H1 (cell line): ENCODE measurements at regions not wholly inside any gene's neighbourhood (a gene's known extent, or its start where the extent isn't known, plus 50 kb on each side); places are given as distances from the start of the nearest gene placed in this dataset.

Experiments
- CTCF ChIA-PET: fragments of 300-600 bp; sonication (Branson Sonifier 250); formaldehyde crosslinking; loops from one replicate; lab custom pipeline; 2021; ENCODE audit not compliant: partially characterized antibody; lab: Charles Lee
- POLR2A ChIA-PET: fragments of 300-600 bp; sonication (Branson Sonifier 250); formaldehyde crosslinking; loops from one replicate; lab custom pipeline; 2021; ENCODE audit warnings: inconsistent platforms; ENCODE audit not compliant: partially characterized antibody; lab: Charles Lee
- DNase-seq, 2 experiments: peaks; one replicate each; pipeline versions ENCODE4 v3.0.0 to v3.0.0-alpha.2; 2010 to 2022; ENCODE audit warnings: low spot score in 2 of 2, low read depth in 1 of 2, mixed read lengths in 1 of 2
- FAIRE-seq: peaks from 2 replicates; lab custom pipeline; 2011; peaks lifted over from hg19 to GRCh38; lab: Jason Lieb, UNC
- H2AFZ ChIP-seq: 2 replicates; pipeline ENCODE4 v1.8.1; 2012; ENCODE audit warnings: low read length, inconsistent platforms
- H2AK5ac ChIP-seq: 2 replicates; pipeline ENCODE4 v1.6.1; 2013; ENCODE audit warnings: low read depth, low read length
- H2BK120ac ChIP-seq: replicated peaks from 2 replicates; pipeline ENCODE3; 2013; ENCODE audit warnings: low read depth, low read length, inconsistent platforms
- H2BK12ac ChIP-seq: 2 replicates; pipeline ENCODE4 v1.6.1; 2013; ENCODE audit warnings: low read depth, low read length
- H2BK15ac ChIP-seq: 2 replicates; pipeline ENCODE4 v1.6.1; 2013; ENCODE audit warnings: low read length
- H2BK20ac ChIP-seq: 2 replicates; pipeline ENCODE4 v1.6.1; 2013; ENCODE audit warnings: low read length
- H2BK5ac ChIP-seq: 2 replicates; pipeline ENCODE4 v1.6.1; 2013; ENCODE audit warnings: low read depth, low read length
- H3K14ac ChIP-seq: 2 replicates; pipeline ENCODE4 v1.6.1; 2013; ENCODE audit warnings: inconsistent platforms; ENCODE audit not compliant: insufficient read length
- H3K18ac ChIP-seq: 2 replicates; pipeline ENCODE4 v1.6.1; 2013; ENCODE audit warnings: low read length; ENCODE audit errors: extremely low read depth
- H3K23ac ChIP-seq: 2 replicates; pipeline ENCODE4 v1.6.1; 2013; ENCODE audit warnings: inconsistent platforms; ENCODE audit not compliant: insufficient read length
- H3K23me2 ChIP-seq: 2 replicates; pipeline ENCODE4 v1.6.1; 2013; ENCODE audit warnings: low read depth, low read length
- H3K27ac ChIP-seq: 2 replicates; pipeline ENCODE4 v1.6.1; 2011; ENCODE audit warnings: low read depth, low read length, inconsistent platforms
- H3K27me3 ChIP-seq, 4 experiments: replicated peaks in 1 of 4; 1 replicate in 1 of 4; 2 replicates in 3 of 4; pipeline versions ENCODE4 v1.6.1 to v1.8.1; 2011 to 2013; ENCODE audit warnings: low read length in 3 of 4, mild to moderate bottlenecking in 3 of 4, inconsistent platforms in 2 of 4, mixed read lengths in 2 of 4, moderate library complexity in 1 of 4; ENCODE audit not compliant: control insufficient read depth in 3 of 4, insufficient read depth in 3 of 4; ENCODE audit errors: extremely low read depth in 1 of 4
- H3K36me3 ChIP-seq, 4 experiments: 2 replicates each; pipeline versions ENCODE4 v1.6.1 to v1.8.1; 2011 to 2013; ENCODE audit warnings: mild to moderate bottlenecking in 4 of 4, low read length in 3 of 4, moderate library complexity in 2 of 4, control low read depth in 1 of 4, inconsistent platforms in 1 of 4; ENCODE audit not compliant: insufficient read depth in 4 of 4, control insufficient read depth in 2 of 4
- H3K4ac ChIP-seq: replicated peaks from 2 replicates; pipeline ENCODE3; 2013; ENCODE audit warnings: low read length, low read depth, mixed read lengths, inconsistent platforms; ENCODE audit not compliant: insufficient read length
- H3K4me1 ChIP-seq, 4 experiments: replicated peaks in 1 of 4; 1 replicate in 1 of 4; 2 replicates in 3 of 4; pipeline versions ENCODE4 v1.6.1 to v1.8.1; 2011 to 2013; ENCODE audit warnings: low read length in 3 of 4, inconsistent platforms in 2 of 4, mixed read lengths in 1 of 4; ENCODE audit not compliant: insufficient read depth in 4 of 4, control insufficient read depth in 3 of 4
- H3K4me2 ChIP-seq, 2 experiments: 2 replicates each; pipeline versions ENCODE4 v1.6.1 to v1.8.1; 2011 to 2013; ENCODE audit warnings: low read depth in 2 of 2, low read length in 2 of 2, control low read depth in 1 of 2, inconsistent platforms in 1 of 2, mild to moderate bottlenecking in 1 of 2; ENCODE audit not compliant: insufficient read depth in 1 of 2
- H3K4me3 ChIP-seq, 4 experiments: fragments of 200-600, 300-600 bp in 1 of 4; sonication (generic), shearing (Covaris generic), sonication (Bioruptor Twin) in 1 of 4; 2 replicates each; pipeline versions ENCODE4 v1.5.1 to v1.8.1; 2011 to 2016; ENCODE audit warnings: low read length in 4 of 4, low read depth in 3 of 4, control low read depth in 2 of 4, inconsistent platforms in 2 of 4, mild to moderate bottlenecking in 2 of 4, mixed read lengths in 1 of 4, moderate library complexity in 1 of 4; ENCODE audit not compliant: insufficient read depth in 2 of 4; ENCODE audit errors: extremely low read depth in 1 of 4
- H3K56ac ChIP-seq: replicated peaks from 2 replicates; pipeline ENCODE3; 2013; ENCODE audit warnings: low read depth, mild to moderate bottlenecking, mixed read lengths, low read length, inconsistent platforms; ENCODE audit not compliant: insufficient read length
- H3K79me1 ChIP-seq: 2 replicates; pipeline ENCODE4 v1.6.1; 2013; ENCODE audit warnings: low read depth, low read length, control low read depth
- H3K79me2 ChIP-seq, 2 experiments: 2 replicates each; pipeline versions ENCODE4 v1.6.1 to v1.8.1; 2012 to 2013; ENCODE audit warnings: low read length in 2 of 2, mild to moderate bottlenecking in 2 of 2, inconsistent platforms in 1 of 2; ENCODE audit not compliant: insufficient read depth in 2 of 2, control insufficient read depth in 1 of 2
- H3K9ac ChIP-seq, 4 experiments: replicated peaks in 1 of 4; 1 replicate in 1 of 4; 2 replicates in 3 of 4; pipeline versions ENCODE4 v1.6.1 to v1.8.1; 2011 to 2013; ENCODE audit warnings: low read depth in 3 of 4, low read length in 3 of 4, control low read depth in 2 of 4, mild to moderate bottlenecking in 2 of 4, moderate library complexity in 2 of 4, inconsistent platforms in 1 of 4; ENCODE audit errors: extremely low read depth in 1 of 4
- H3K9me3 ChIP-seq, 2 experiments: 2 replicates each; pipeline versions ENCODE4 v1.6.1 to v1.8.1; 2012 to 2013; ENCODE audit warnings: mild to moderate bottlenecking in 2 of 2, moderate library complexity in 2 of 2, control low read depth in 1 of 2, inconsistent platforms in 1 of 2, low read depth in 1 of 2, low read length in 1 of 2, mixed read lengths in 1 of 2; ENCODE audit not compliant: insufficient read depth in 2 of 2
- H4K20me1 ChIP-seq, 2 experiments: replicated peaks in 1 of 2; 2 replicates each; pipeline versions ENCODE3 to v1.8.1; 2011 to 2013; ENCODE audit warnings: inconsistent platforms in 2 of 2, low read length in 2 of 2, mild to moderate bottlenecking in 1 of 2; ENCODE audit not compliant: insufficient read depth in 2 of 2, control insufficient read depth in 1 of 2
- H4K5ac ChIP-seq: 2 replicates; pipeline ENCODE4 v1.6.1; 2013; ENCODE audit warnings: low read length, low read depth, mixed read lengths, inconsistent platforms; ENCODE audit not compliant: insufficient read length
- H4K8ac ChIP-seq: 2 replicates; pipeline ENCODE4 v1.8.0; 2013; ENCODE audit warnings: mild to moderate bottlenecking, moderate library complexity, low read length, inconsistent platforms; ENCODE audit not compliant: insufficient read depth; ENCODE audit errors: extremely low read depth
- H4K91ac ChIP-seq: replicated peaks from 2 replicates; pipeline ENCODE3; 2013; ENCODE audit warnings: low read length, mixed read lengths, inconsistent platforms; ENCODE audit not compliant: insufficient read length
- ATF3 ChIP-seq: IDR thresholded peaks from 2 replicates; pipeline ENCODE4 v1.6.1; 2011; ENCODE audit warnings: low read depth, mild to moderate bottlenecking, low read length; ENCODE audit not compliant: insufficient read depth
- BRCA1 ChIP-seq: IDR thresholded peaks from 2 replicates; pipeline ENCODE4 v1.6.1; 2012; ENCODE audit warnings: low read depth, low read length, improper control_type of control experiment
- CBX8 ChIP-seq: fragments of 300-800, 300-1000 bp; sonication (generic); IDR thresholded peaks from 2 replicates; pipeline ENCODE4 v1.7.1; 2016; ENCODE audit warnings: low read depth, low read length, borderline replicate concordance
- CHD1 ChIP-seq: IDR thresholded peaks from 2 replicates; pipeline ENCODE4 v1.6.1; 2012; ENCODE audit warnings: low read depth, low read length, improper control_type of control experiment
- CHD2 ChIP-seq: IDR thresholded peaks from 2 replicates; pipeline ENCODE4 v1.6.1; 2012; ENCODE audit warnings: low read length, improper control_type of control experiment
- EP300 ChIP-seq, 2 experiments: IDR thresholded peaks; 1 replicate in 1 of 2; 2 replicates in 1 of 2; pipeline ENCODE4 v1.6.1; 2011 to 2012; ENCODE audit warnings: low read depth in 2 of 2, low read length in 2 of 2, mild to moderate bottlenecking in 2 of 2, borderline replicate concordance in 1 of 2, inconsistent platforms in 1 of 2, moderate library complexity in 1 of 2
- HDAC6 ChIP-seq: IDR thresholded peaks from one replicate; pipeline ENCODE4 v1.7.1; 2012; ENCODE audit warnings: low read depth, mild to moderate bottlenecking, inconsistent platforms, low read length, moderate library complexity
- JUND ChIP-seq: IDR thresholded peaks from 2 replicates; pipeline ENCODE4 v1.6.1; 2011; ENCODE audit warnings: mild to moderate bottlenecking, improper control_type of control experiment, low read length
- KDM1A ChIP-seq: fragments of 200-600, 300-600 bp; sonication (generic); IDR thresholded peaks from 2 replicates; pipeline ENCODE4 v1.7.1; 2016; ENCODE audit warnings: mild to moderate bottlenecking, low read length, borderline replicate concordance
- KDM5A ChIP-seq: fragments of 200-600 bp; IDR thresholded peaks from 2 replicates; pipeline ENCODE4 v1.7.1; 2012; ENCODE audit warnings: mild to moderate bottlenecking, low read length, inconsistent platforms, mixed read lengths
- NANOG ChIP-seq: IDR thresholded peaks from 2 replicates; pipeline ENCODE4 v1.6.1; 2011; ENCODE audit warnings: low read length, low read depth, mild to moderate bottlenecking, inconsistent platforms; ENCODE audit not compliant: insufficient read depth, poor library complexity, severe bottlenecking
- RXRA ChIP-seq: IDR thresholded peaks from 2 replicates; pipeline ENCODE4 v1.6.1; 2011; ENCODE audit warnings: low read depth, mild to moderate bottlenecking, low read length, moderate library complexity; ENCODE audit not compliant: insufficient read depth
- SAP30 ChIP-seq: fragments of 300-600 bp; sonication (generic); IDR thresholded peaks from 2 replicates; pipeline ENCODE4 v1.7.1; 2012; ENCODE audit warnings: low read length, moderate library complexity, mild to moderate bottlenecking, inconsistent platforms; ENCODE audit not compliant: insufficient read depth, insufficient replicate concordance
- TCF12 ChIP-seq: IDR thresholded peaks from 2 replicates; pipeline ENCODE4 v1.6.1; 2011; ENCODE audit warnings: low read depth, mild to moderate bottlenecking, low read length
- WGBS, 2 experiments: shearing (Covaris generic) in 1 of 2; methylation state at CpG; one replicate each; pipeline versions ENCODE4 v1.1.6 to v1.1.7; 2013 to 2015; ENCODE audit warnings: low lambda C conversion rate in 2 of 2, mixed read lengths in 2 of 2, inconsistent platforms in 1 of 2, low coverage in 1 of 2, missing lambda C conversion rate in 1 of 2; ENCODE audit not compliant: insufficient replicate concordance in 2 of 2, insufficient coverage in 1 of 2, insufficient read length in 1 of 2; ENCODE audit errors: extremely low coverage in 1 of 2, missing lambda C conversion rate in 1 of 2; 5-methylcytosine and 5-hydroxymethylcytosine counted together

GRCh38 chr5:5079876-5080275 lies 60.3 kb upstream of the ADAMTS16 start:
- H3K14ac ChIP-seq, result no peak overlapping the region
- no peak for FAIRE-seq
- no peak for TF ChIP-seq SAP30
- no peak for TF ChIP-seq CHD2
- TF ChIP-seq HDAC6, result no peak
- no peak for TF ChIP-seq ATF3
- no peak for TF ChIP-seq CBX8
- TF ChIP-seq KDM1A, result no peak
- no peak for TF ChIP-seq EP300 (IDR thresholded peaks at IDR 0.05; ENCODE audit: borderline replicate concordance in 1 of 2, low read depth in 2 of 2, low read length in 2 of 2)
- no peak for TF ChIP-seq TCF12
- no peak for TF ChIP-seq JUND
- no peak for TF ChIP-seq BRCA1
- TF ChIP-seq RXRA, result no peak
- no peak for TF ChIP-seq KDM5A
- TF ChIP-seq CHD1, result no peak
- no peak for TF ChIP-seq NANOG

More at GRCh38 chr5:5079876-5080275, 60.3 kb upstream of the ADAMTS16 start:
- no peaks in the 10 kb centered on the region for H3K9me3 ChIP-seq
- POLR2A ChIA-PET, result no interaction called here
- no peak overlapping the region for H3K9ac ChIP-seq
- H3K18ac ChIP-seq, result peak overlapping the region; percentile 84
- H3K23me2 ChIP-seq, result 0 out of 2 replicates have a peak, but pooled peaks cover 3% of the 10 kb centered on the region
- 95% methylated on average over 5 of the region's 5 CpGs; no CpG with 5 or more reads in 1 of the 2 experiments for WGBS, 2 experiments
- no peak overlapping the region for H4K8ac ChIP-seq
- H4K91ac ChIP-seq, result peak overlapping the region; percentile 84
- H3K27me3 ChIP-seq, result peaks cover 0 to 3% (median 0%) of the 10 kb centered on the region in 4 experiments; a peak in 3 of 7 replicates
- H2AK5ac ChIP-seq, result peak overlapping the region; percentile 47
- H3K79me2 ChIP-seq, result no peaks in the 10 kb centered on the region
- H4K20me1 ChIP-seq, result no peaks in the 10 kb centered on the region
- CTCF ChIA-PET, result interaction anchor here (1.4 kb wide), 1 partner anchor 201 kb away, joined by 4 read pairs; no protein-coding TSS in a partner anchor
- no peak overlapping the region for H3K56ac ChIP-seq
- H3K4ac ChIP-seq, result peak overlapping the region; percentile 42
- H3K4me2 ChIP-seq, result no peak overlapping the region
- H3K23ac ChIP-seq, result no peak overlapping the region
- H2BK12ac ChIP-seq, result peak overlapping the region; percentile 93
- H2BK20ac ChIP-seq, result peak overlapping the region; percentile 84; the same call in 1 of the 2 replicates
- H2AFZ ChIP-seq, result no peak overlapping the region
- H2BK5ac ChIP-seq, result peak overlapping the region; percentile 79; the same call in 1 of the 2 replicates
- H2BK15ac ChIP-seq, result peak overlapping the region; percentile 85; the same call in 1 of the 2 replicates
- H3K27ac ChIP-seq, result no peak overlapping the region
- no peak overlapping the region for H3K4me3 ChIP-seq
- no peak overlapping the region for H4K5ac ChIP-seq
- H2BK120ac ChIP-seq, result peak overlapping the region; percentile 31
- DNase-seq, result no peak
- H3K4me1 ChIP-seq, result peaks cover 0 to 19% (median 11%) of the 10 kb centered on the region in 4 experiments; a peak in 5 of 7 replicates
- no peaks in the 10 kb centered on the region for H3K79me1 ChIP-seq
- H3K36me3 ChIP-seq, result no peaks in the 10 kb centered on the region
